Epithelial cell of esophagus (primary cell): ENCODE measurements at regions not wholly inside any gene's neighbourhood (a gene's known extent, or its start where the extent isn't known, plus 50 kb on each side); places are given as distances from the start of the nearest gene placed in this dataset.

Source experiments
- DNase-seq: peaks from one replicate; pipeline ENCODE4 v3.0.0; 2010; ENCODE audit warnings: low read depth
- H3K4me3 ChIP-seq: 2 replicates; pipeline ENCODE4 v1.5.1; 2011; ENCODE audit warnings: mild to moderate bottlenecking, low read length, control low read depth
- TF ChIP-seq, protein P1 (sequence below): IDR thresholded peaks from 2 replicates; pipeline ENCODE4 v1.5.1; 2011; ENCODE audit warnings: low read depth, mild to moderate bottlenecking, low read length, control low read depth, inconsistent platforms; ENCODE audit not compliant: insufficient read depth; ENCODE audit errors: missing control alignments

DNA sequence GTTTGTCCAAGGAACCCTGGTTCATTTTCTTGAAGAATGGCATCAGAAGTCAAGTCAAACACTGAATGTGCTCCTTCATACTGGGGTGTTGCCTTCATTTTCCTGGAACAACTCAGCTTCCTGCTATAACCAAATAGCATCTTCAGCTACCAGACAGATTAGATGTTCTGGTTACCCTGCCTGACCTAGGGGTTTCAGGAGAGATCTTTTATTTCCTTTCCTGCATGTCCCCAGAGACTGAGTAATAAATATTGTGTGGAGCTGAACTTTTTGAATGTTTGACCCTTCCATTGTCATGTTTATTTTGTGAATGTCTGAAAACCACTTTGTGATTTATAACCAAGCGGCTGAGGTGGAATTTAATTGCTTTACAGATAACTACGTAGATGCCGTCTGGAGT is 147.1 kb downstream of the IRX1 start:
- TF ChIP-seq, protein P1, sequence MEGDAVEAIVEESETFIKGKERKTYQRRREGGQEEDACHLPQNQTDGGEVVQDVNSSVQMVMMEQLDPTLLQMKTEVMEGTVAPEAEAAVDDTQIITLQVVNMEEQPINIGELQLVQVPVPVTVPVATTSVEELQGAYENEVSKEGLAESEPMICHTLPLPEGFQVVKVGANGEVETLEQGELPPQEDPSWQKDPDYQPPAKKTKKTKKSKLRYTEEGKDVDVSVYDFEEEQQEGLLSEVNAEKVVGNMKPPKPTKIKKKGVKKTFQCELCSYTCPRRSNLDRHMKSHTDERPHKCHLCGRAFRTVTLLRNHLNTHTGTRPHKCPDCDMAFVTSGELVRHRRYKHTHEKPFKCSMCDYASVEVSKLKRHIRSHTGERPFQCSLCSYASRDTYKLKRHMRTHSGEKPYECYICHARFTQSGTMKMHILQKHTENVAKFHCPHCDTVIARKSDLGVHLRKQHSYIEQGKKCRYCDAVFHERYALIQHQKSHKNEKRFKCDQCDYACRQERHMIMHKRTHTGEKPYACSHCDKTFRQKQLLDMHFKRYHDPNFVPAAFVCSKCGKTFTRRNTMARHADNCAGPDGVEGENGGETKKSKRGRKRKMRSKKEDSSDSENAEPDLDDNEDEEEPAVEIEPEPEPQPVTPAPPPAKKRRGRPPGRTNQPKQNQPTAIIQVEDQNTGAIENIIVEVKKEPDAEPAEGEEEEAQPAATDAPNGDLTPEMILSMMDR: no peak
- H3K4me3 ChIP-seq: no peak overlapping the region
- no peak for DNase-seq

DNA sequence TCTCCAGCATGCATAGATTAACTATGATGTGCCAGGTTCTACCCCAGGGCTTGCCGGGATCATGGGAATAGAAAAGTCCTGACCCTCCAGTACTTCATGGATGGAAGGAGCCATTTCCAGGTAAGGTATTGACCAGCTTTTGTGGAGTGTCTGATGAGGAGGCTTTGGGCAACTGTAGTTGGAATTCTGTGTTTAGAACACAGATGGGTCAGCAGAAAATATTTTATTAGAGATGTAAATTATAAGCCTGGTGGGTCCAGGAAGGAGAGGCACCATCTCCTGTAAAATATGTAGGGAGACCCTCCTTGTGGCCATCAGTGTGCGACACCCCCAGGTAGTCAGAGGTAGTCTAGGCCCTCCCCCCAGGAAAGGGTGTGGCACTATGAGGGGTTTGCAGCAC is 156.2 kb downstream of the IRX1 start:
- TF ChIP-seq, protein P1: no peak
- no peak for DNase-seq
- H3K4me3 ChIP-seq: no peak overlapping the region

DNA sequence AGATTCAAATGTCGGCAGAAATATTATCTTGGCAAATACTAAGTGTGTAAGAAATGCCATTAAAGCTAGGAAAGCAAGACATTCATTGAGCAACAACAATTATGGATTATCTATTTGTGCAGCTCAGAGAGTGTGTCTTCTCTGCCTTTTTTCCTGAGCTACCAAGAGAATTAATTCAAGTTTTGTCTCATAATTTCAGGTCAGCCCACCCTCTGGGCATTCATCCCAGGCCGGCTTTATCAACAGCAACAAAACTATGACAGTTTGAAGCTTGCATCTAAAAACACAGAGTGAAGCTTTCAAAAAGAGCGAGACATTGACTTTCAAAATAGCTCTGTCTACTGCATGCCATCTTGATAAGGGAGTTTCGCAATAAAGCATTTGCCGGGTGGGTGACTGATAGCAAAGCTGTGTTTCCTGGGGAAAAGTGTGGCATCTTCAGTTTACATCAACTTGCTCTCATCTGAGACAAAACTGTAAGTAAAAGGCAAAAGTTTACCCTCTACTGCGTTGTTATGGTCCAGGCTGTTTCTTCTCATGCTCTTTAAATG is 182.4 kb downstream of the IRX1 start:
- no peak overlapping the region for H3K4me3 ChIP-seq
- no peak for DNase-seq
- TF ChIP-seq, protein P1: no peak

DNA sequence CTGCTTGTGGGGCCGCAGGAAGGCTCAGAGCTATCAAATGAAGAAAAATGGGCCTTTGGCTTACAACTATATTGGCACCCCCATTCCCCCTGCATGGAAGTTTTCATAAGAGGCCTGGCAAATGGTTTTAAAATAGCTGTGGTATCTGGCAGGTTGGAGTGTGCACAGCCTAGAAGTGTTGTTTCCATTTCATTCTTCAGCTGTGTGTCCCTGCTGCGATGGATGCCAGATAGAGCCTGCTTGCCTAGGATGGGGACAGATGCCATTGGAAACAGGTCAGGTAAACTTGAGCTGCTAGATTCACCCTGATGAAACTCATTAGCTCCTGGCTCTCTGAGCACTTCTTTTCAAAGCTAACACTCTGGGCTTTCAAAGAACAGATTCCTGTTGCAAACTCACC is 183.3 kb downstream of the IRX1 start:
- DNase-seq: no peak
- H3K4me3 ChIP-seq: no peak overlapping the region
- TF ChIP-seq, protein P1: no peak

DNA sequence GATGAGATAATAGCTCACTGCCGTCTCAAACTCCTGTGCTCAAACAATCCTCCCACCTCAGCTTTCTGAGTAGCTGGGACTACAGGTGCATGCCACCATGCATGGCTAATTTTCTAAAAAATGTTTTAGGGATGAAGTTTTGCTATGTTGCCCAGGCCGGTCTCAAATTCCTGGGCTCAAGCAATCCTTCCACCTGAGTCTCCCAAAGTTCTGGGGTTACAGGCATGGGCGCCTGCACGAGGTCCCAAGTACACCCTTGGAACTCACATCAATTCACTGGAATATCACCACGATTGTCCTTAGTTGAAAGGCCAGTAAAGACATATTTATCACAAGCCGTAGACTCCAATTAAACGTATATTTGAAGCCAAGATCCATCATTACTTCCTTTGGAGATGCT is 184.6 kb downstream of the IRX1 start:
- no peak for DNase-seq
- TF ChIP-seq, protein P1: no peak
- no peak overlapping the region for H3K4me3 ChIP-seq

DNA sequence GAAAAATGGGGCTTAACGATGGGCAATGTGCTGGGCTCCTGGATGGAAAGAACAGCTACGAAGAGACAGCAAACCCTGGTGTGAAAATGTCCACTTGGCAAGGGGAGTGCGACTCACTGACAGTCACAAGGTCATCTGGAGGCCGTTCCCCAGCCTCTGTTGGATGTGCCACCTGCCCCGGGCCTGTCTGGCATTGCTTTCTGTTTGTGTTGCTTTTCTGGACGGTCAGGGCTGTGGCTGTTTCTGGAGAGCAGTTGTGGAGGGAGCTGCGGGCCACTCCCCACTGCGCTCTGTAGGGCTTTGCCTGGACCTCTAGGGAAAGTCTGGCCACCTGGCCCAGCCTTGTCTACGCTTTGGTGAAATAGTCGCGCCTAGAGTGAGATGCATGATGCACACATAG is 185.3 kb downstream of the IRX1 start:
- no peak overlapping the region for H3K4me3 ChIP-seq
- TF ChIP-seq, protein P1: no peak
- DNase-seq: no peak

DNA sequence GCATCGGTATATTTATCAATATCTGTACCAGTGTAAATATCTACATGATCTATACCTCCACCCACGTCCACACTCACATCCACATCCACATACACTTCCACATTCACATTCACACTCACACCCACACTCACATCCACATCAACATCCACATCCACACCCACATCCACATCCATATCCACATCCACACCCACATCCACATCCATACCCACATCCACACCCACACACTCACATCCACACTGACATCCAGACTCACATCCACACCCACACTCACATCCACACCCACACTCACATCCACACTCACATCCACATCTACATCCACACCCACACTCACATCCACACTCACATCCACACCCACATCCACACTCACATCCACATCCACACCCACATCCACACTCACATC is 189.2 kb downstream of the IRX1 start:
- TF ChIP-seq, protein P1: no peak
- no peak overlapping the region for H3K4me3 ChIP-seq
- no peak for DNase-seq
